PFSK-1 (cell line): ENCODE measurements at regions not wholly inside any gene's neighbourhood (a gene's known extent, or its start where the extent isn't known, plus 50 kb on each side); places are given as distances from the start of the nearest gene placed in this dataset.

Source experiments
- FOXP2 ChIP-seq: optimal IDR thresholded peaks from 2 replicates; pipeline ENCODE3; 2011; ENCODE audit warnings: borderline replicate concordance, control low read depth, inconsistent platforms; ENCODE audit not compliant: insufficient read depth; ENCODE audit errors: extremely low read length, extremely low read depth
- POLR2AphosphoS5 ChIP-seq: IDR thresholded peaks from 2 replicates; pipeline ENCODE4 v1.6.1; 2012; ENCODE audit warnings: low read depth, mild to moderate bottlenecking, control low read depth, low read length, moderate library complexity
- SIN3A ChIP-seq: IDR thresholded peaks from 2 replicates; pipeline ENCODE4 v1.6.1; 2012; ENCODE audit warnings: mild to moderate bottlenecking, low read length, moderate library complexity, borderline replicate concordance; ENCODE audit not compliant: insufficient read depth
- TAF1 ChIP-seq: IDR thresholded peaks from 2 replicates; pipeline ENCODE4 v1.6.1; 2012; ENCODE audit warnings: low read length, control low read depth, borderline replicate concordance; ENCODE audit not compliant: insufficient read depth
- TF ChIP-seq, protein P1 (sequence below), 2 experiments: IDR thresholded peaks; 2 replicates each; pipeline versions ENCODE4 v1.6.1 to v1.8.0; 2011 to 2012; ENCODE audit warnings: low read depth in 2 of 2, low read length in 2 of 2, control low read depth in 1 of 2, inconsistent platforms in 1 of 2, mild to moderate bottlenecking in 1 of 2, moderate library complexity in 1 of 2; ENCODE audit not compliant: insufficient read depth in 1 of 2

DNA sequence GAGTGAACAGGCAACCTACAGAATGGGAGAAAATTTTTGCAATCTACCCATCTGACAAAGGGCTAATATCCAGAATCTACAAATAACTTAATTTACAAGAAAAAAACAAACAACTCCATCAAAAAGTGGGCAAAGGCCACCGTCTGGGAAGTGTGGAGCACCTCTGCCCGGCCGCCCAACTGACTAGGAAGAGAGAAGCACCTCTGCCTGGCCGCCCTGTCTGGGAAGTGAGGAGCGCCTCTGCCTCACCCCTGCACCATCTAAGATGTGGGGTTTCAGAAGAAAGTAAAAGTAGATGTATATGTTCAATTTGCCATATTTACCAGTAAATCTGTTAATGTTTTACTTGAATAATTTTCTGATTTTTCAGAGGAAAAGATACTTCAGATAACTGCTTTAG lies 108.1 kb upstream of the TMEM161B start:
- no peak for TF ChIP-seq POLR2AphosphoS5
- TF ChIP-seq, protein P1, sequence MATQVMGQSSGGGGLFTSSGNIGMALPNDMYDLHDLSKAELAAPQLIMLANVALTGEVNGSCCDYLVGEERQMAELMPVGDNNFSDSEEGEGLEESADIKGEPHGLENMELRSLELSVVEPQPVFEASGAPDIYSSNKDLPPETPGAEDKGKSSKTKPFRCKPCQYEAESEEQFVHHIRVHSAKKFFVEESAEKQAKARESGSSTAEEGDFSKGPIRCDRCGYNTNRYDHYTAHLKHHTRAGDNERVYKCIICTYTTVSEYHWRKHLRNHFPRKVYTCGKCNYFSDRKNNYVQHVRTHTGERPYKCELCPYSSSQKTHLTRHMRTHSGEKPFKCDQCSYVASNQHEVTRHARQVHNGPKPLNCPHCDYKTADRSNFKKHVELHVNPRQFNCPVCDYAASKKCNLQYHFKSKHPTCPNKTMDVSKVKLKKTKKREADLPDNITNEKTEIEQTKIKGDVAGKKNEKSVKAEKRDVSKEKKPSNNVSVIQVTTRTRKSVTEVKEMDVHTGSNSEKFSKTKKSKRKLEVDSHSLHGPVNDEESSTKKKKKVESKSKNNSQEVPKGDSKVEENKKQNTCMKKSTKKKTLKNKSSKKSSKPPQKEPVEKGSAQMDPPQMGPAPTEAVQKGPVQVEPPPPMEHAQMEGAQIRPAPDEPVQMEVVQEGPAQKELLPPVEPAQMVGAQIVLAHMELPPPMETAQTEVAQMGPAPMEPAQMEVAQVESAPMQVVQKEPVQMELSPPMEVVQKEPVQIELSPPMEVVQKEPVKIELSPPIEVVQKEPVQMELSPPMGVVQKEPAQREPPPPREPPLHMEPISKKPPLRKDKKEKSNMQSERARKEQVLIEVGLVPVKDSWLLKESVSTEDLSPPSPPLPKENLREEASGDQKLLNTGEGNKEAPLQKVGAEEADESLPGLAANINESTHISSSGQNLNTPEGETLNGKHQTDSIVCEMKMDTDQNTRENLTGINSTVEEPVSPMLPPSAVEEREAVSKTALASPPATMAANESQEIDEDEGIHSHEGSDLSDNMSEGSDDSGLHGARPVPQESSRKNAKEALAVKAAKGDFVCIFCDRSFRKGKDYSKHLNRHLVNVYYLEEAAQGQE (IDR thresholded peaks at IDR 0.05; ENCODE audit: insufficient read depth in 1 of 2, low read depth in 2 of 2, low read length in 2 of 2) = no peak
- TF ChIP-seq TAF1 = no peak
- no peak for TF ChIP-seq FOXP2
- TF ChIP-seq SIN3A = no peak
